ENCODE measurements at regions not wholly inside any gene's neighbourhood (a gene's known extent, or its start where the extent isn't known, plus 50 kb on each side); places are given as distances from the start of the nearest gene placed in this dataset.

DNA sequence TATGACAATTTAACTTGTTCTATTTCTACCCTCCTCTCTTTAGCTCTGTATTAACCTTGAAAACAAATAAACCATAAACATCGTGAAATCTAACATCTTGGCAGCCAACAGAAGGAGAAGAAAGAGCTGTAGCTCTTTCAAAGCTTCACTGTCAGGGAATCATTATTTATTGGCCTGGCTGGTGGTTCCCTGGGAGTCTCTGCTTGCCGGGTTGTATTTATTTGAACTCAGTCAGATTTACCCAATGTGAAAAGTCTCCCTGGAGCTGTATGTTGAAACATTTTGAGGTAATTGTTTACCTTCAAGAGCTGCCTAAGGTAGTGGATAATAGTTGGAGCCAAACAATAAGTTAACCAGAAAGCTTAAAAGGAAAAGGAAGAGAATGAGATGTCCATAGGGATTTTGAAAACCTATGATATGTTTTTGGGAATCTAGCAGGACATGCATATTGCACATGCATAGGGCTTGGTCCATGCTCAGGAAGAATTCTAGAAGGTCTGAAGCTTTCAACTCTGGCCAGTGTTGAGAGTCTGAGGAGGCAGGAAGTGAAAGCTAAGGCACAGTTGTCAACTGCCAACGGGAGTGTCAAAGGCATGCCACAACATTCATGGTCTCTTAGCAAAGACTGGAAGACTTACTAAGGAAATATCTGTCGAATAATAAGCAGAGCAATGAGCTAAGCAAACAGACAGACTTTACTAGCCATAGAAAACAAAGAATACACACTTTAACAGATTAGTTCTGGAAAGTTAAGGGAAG, 621.6 kb downstream of the PCDH7 start:
- Mint-ChIP-seq H3K27ac (peak overlapping the region in 2 of 3 experiments; percentile 4 to 44), H3K4me1 (peaks cover 8% of the 10 kb centered on the region)
- TF ChIP-seq, protein P1, sequence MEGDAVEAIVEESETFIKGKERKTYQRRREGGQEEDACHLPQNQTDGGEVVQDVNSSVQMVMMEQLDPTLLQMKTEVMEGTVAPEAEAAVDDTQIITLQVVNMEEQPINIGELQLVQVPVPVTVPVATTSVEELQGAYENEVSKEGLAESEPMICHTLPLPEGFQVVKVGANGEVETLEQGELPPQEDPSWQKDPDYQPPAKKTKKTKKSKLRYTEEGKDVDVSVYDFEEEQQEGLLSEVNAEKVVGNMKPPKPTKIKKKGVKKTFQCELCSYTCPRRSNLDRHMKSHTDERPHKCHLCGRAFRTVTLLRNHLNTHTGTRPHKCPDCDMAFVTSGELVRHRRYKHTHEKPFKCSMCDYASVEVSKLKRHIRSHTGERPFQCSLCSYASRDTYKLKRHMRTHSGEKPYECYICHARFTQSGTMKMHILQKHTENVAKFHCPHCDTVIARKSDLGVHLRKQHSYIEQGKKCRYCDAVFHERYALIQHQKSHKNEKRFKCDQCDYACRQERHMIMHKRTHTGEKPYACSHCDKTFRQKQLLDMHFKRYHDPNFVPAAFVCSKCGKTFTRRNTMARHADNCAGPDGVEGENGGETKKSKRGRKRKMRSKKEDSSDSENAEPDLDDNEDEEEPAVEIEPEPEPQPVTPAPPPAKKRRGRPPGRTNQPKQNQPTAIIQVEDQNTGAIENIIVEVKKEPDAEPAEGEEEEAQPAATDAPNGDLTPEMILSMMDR (IDR thresholded peaks at IDR 0.05; ENCODE audit: unreplicated experiment in 3 of 3): no peak

DNA sequence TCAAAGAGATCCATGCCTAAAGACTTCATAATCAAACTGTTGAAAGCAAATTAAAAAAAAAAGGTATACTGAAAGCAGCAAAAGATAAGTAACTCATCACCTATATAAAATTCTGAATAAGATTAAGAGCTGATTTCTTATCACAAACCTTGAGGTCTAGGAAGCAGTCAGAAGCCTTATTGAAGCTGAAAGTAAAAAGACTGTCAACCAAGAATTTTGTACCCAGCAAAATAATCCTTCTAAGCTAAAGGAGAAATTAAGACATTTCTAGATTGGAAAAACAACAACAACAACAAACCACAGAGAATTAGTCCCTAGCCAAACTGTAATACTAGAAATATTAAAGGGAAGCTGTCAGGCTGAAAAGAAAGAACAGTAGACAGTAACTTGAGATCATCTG, 622.9 kb downstream of the PCDH7 start:
- H3K36me3 Mint-ChIP-seq (ENCODE audit: low read depth): peaks cover 6% of the 10 kb centered on the region
- peaks cover 8% of the 10 kb centered on the region for H3K4me1 Mint-ChIP-seq

More for the DNA sequence above, 621.6 kb downstream of the PCDH7 start:
- Mint-ChIP-seq H3K27me3 (ENCODE audit: low read depth) (no peaks in the 10 kb centered on the region), H3K36me3 (ENCODE audit: low read depth) (peaks cover 6% of the 10 kb centered on the region), H3K9me3 (peaks cover 14% of the 10 kb centered on the region), H3K4me3 (no peak overlapping the region)

DNA sequence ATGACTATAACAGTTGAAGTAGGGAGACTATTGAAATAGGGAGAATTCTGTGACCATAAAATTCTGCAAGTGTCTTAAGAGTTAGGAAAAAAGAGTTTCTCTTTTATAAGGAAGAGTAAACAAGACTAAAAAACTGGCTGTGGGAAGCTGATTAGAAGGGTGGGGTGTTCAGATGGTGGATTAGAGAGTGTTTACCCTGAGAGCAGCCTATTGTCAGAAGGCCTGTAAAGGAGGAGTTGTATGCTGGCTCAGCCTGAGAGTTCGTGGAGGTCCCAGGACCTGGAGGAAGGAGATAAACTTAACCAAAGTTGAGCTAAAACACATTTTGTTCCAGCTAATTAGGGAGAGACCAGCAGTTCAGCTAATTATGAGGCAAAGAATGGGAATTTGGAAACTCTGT, 629.7 kb downstream of the PCDH7 start:
- TF ChIP-seq, protein P1 (IDR thresholded peaks at IDR 0.05; ENCODE audit: unreplicated experiment in 3 of 3): no peak
- no peaks in the 10 kb centered on the region for H3K9me3 Mint-ChIP-seq
- no peaks in the 10 kb centered on the region for H3K27me3 Mint-ChIP-seq (ENCODE audit: low read depth)
- no peaks in the 10 kb centered on the region for H3K4me1 Mint-ChIP-seq
- no peak overlapping the region for H3K4me3 Mint-ChIP-seq
- peak overlapping the region in 1 of 3 experiments; percentile 2 for H3K27ac Mint-ChIP-seq
- H3K36me3 Mint-ChIP-seq (ENCODE audit: low read depth): no peaks in the 10 kb centered on the region

More for the DNA sequence above, 622.9 kb downstream of the PCDH7 start:
- TF ChIP-seq, protein P1 (IDR thresholded peaks at IDR 0.05; ENCODE audit: unreplicated experiment in 3 of 3): no peak
- no peak overlapping the region for H3K4me3 Mint-ChIP-seq
- no peaks in the 10 kb centered on the region for H3K27me3 Mint-ChIP-seq (ENCODE audit: low read depth)
- peaks cover 14% of the 10 kb centered on the region for H3K9me3 Mint-ChIP-seq
- H3K27ac Mint-ChIP-seq: no peak overlapping the region

DNA sequence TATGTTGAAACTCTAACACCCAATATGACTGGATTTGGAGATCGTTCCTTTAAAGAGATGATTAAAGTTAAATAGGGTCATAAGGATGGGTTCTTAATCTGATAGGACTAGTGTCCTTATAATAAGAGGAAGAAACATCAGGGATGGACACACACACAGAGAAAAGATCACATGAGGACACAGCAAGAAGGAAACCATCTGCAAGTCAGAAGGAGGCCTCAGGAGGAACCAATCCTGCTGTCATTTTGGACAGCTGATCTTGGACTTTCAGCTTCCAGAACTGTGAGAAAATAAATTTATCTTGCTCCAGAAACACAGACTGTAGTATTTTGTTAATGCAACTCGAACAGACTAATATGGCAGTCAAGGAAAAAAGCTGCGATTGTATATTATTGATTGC, 631.5 kb downstream of the PCDH7 start:
- TF ChIP-seq, protein P1 (IDR thresholded peaks at IDR 0.05; ENCODE audit: unreplicated experiment in 3 of 3): no peak
- no peak overlapping the region for H3K27ac Mint-ChIP-seq
- H3K4me1 Mint-ChIP-seq: no peaks in the 10 kb centered on the region
- H3K36me3 Mint-ChIP-seq (ENCODE audit: low read depth): no peaks in the 10 kb centered on the region
- H3K9me3 Mint-ChIP-seq: no peaks in the 10 kb centered on the region
- no peak overlapping the region for H3K4me3 Mint-ChIP-seq
- H3K27me3 Mint-ChIP-seq (ENCODE audit: low read depth): no peaks in the 10 kb centered on the region

DNA sequence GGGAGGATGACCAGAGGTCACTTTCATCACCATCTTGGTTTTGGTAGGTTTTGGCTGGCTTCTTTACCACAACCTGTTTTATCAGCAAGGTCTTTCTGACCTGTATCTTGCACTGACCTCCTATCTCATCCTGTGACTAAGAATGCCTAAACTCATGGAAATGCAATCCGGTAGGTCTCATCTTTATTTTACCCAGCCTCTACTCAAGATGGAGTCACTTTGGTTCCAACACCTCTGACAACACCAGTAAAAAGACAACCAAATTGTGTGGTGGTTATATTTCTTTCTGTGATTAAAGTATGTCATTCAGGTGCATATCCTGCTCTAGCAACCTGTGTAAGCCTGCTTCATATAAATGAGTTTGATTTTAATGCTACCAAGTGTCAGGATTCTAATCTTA, 636.7 kb downstream of the PCDH7 start:
- Mint-ChIP-seq H3K36me3 (ENCODE audit: low read depth) (no peaks in the 10 kb centered on the region), H3K4me3 (no peak overlapping the region), H3K4me1 (no peaks in the 10 kb centered on the region), H3K27me3 (ENCODE audit: low read depth) (no peaks in the 10 kb centered on the region), H3K27ac (no peak overlapping the region), H3K9me3 (no peaks in the 10 kb centered on the region)
- TF ChIP-seq, protein P1 (IDR thresholded peaks at IDR 0.05; ENCODE audit: unreplicated experiment in 3 of 3): no peak

DNA sequence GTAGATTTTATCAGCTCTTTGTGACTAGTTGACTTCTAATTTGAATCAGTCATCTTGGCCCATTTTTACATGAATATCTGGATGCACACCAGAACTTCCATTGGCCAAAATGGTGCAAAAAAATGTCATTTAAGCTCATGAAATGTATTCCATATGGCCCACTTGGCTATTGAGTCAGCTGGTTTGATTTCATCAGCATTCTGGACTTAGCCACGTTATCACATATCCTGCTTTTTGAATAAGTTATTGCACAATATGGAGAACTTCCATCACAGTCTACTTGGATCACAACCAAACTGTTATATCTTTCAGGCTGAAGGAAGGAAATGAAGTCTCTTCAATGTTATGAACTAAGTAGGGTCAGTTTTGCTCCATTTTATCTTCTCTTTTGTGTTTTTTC, 640.6 kb downstream of the PCDH7 start:
- TF ChIP-seq, protein P1 (IDR thresholded peaks at IDR 0.05; ENCODE audit: unreplicated experiment in 3 of 3): no peak
- H3K27me3 Mint-ChIP-seq (ENCODE audit: low read depth): no peaks in the 10 kb centered on the region
- no peak overlapping the region for H3K27ac Mint-ChIP-seq
- no peaks in the 10 kb centered on the region for H3K4me1 Mint-ChIP-seq
- H3K36me3 Mint-ChIP-seq (ENCODE audit: low read depth): no peaks in the 10 kb centered on the region
- H3K4me3 Mint-ChIP-seq: no peak overlapping the region
- H3K9me3 Mint-ChIP-seq: no peaks in the 10 kb centered on the region

All from nephron (organoid).